Suprapubic skin (tissue), 4 donors: ENCODE measurements at regions not wholly inside any gene's neighbourhood (a gene's known extent, or its start where the extent isn't known, plus 50 kb on each side); places are given as distances from the start of the nearest gene placed in this dataset.

Source experiments
- DNase-seq, 2 donors: peaks; one replicate each; pipeline ENCODE4 v3.0.0-alpha.2; 2019; ENCODE audit warnings: low spot score in 2 of 2
- H3K27ac ChIP-seq: fragments of 200-600 bp; sonication (generic); one replicate; pipeline ENCODE4 v1.5.1; 2019
- H3K27me3 ChIP-seq: fragments of 200-600 bp; sonication (generic); one replicate; pipeline ENCODE4 v1.5.1; 2019
- H3K36me3 ChIP-seq: fragments of 200-600 bp; sonication (generic); one replicate; pipeline ENCODE4 v1.5.1; 2019
- H3K4me1 ChIP-seq: fragments of 200-600 bp; sonication (generic); one replicate; pipeline ENCODE4 v1.5.1; 2019
- H3K4me3 ChIP-seq: fragments of 200-600 bp; sonication (generic); one replicate; pipeline ENCODE4 v1.5.1; 2019; ENCODE audit warnings: mild to moderate bottlenecking
- H3K9me3 ChIP-seq: fragments of 200-600 bp; sonication (generic); one replicate; pipeline ENCODE4 v1.5.1; 2019
- CTCF ChIP-seq, 2 donors: fragments of 200-600 bp in 1 of 2; fragments of 450-650 bp in 1 of 2; sonication (generic) in 1 of 2; IDR thresholded peaks; one replicate each; pipeline ENCODE4 v1.5.1; 2016 to 2019; ENCODE audit warnings: antibody characterized with exemption in 2 of 2, mild to moderate bottlenecking in 1 of 2, moderate library complexity in 1 of 2
- EP300 ChIP-seq: sonication (generic); formaldehyde crosslinking; IDR thresholded peaks from one replicate; pipeline ENCODE4 v1.6.1; 2017; ENCODE audit warnings: antibody characterized with exemption
- POLR2A ChIP-seq, 2 donors: fragments of 450-650 bp; IDR thresholded peaks; one replicate each; pipeline ENCODE4 v1.6.1; 2017; ENCODE audit warnings: antibody characterized with exemption in 2 of 2, mild to moderate bottlenecking in 2 of 2, moderate library complexity in 2 of 2
- POLR2AphosphoS5 ChIP-seq, 3 donors: sonication (generic); formaldehyde crosslinking; IDR thresholded peaks; one replicate each; pipeline ENCODE4 v1.6.1; 2017; ENCODE audit warnings: antibody characterized with exemption in 3 of 3
- WGBS: methylation state at CpG from one replicate; pipeline ENCODE4 v1.1.5; 2018; 5-methylcytosine and 5-hydroxymethylcytosine counted together

DNA sequence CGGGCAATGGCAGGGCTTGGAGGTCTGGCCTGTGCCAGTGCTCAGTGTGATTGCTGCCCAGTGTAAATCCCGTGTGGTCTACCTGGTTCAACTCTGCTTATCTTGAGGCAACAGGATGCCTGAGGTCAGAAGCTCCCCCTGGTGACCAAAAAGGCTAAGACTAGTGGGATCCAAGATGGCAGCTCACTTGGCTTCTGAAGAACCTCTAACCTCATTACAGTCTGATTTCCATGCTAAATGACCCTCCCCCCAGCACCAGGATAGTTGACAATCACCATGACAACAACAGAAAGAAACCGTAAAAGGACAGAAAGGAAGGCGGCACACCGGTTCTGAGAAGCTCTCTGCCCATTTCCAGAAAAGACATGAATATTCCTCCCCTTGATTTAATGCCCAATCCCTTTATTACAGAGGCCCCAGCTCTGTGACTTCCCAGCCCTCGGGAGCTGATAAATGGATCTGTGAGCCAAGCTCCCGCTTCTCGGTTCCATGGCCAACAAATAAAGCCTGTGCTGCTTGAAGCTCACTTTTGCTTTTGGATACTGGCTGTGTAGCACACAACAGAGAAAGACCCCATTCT, 398.4 kb downstream of the CTTN start:
- Histone ChIP-seq H3K27ac (no peak overlapping the region), H3K9me3 (peaks cover 12% of the 10 kb centered on the region), H3K27me3 (no peaks in the 10 kb centered on the region), H3K4me1 (no peaks in the 10 kb centered on the region), H3K4me3 (no peak overlapping the region), H3K36me3 (no peaks in the 10 kb centered on the region)
- 84% methylated on average over 8 of the region's 8 CpGs for WGBS
- DNase-seq, result no peak
- TF ChIP-seq EP300 (no peak), POLR2AphosphoS5 (IDR thresholded peaks at IDR 0.05) (no peak), CTCF (IDR thresholded peaks at IDR 0.05) (no peak), POLR2A (IDR thresholded peaks at IDR 0.05) (no peak)

DNA sequence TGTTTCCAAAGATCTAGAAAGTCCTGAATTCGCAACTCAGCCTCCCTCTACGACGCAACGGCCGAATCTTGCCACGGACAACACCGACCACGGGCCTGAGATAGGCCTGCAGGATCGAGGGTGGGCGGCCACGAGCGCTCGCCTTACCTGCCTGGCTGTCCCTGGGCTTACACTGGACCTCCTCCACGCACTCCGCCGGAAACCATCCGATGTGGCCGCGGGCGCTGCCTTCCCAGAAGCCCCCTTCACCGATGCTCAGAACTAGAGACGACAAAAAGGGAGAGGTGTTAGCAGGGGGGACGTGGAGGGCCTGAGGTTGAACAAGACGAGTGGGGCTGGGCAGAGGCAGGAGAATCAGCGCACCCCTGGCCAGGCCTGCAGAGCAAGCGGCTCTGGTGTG, 400.0 kb downstream of the CTTN start:
- Histone ChIP-seq H3K4me1 (no peaks in the 10 kb centered on the region), H3K36me3 (no peaks in the 10 kb centered on the region), H3K27ac (no peak overlapping the region), H3K4me3 (no peak overlapping the region), H3K9me3 (peaks cover 8% of the 10 kb centered on the region), H3K27me3 (no peaks in the 10 kb centered on the region)
- TF ChIP-seq POLR2A (IDR thresholded peaks at IDR 0.05), result no peak
- no peak for TF ChIP-seq EP300
- no peak for TF ChIP-seq POLR2AphosphoS5 (IDR thresholded peaks at IDR 0.05)
- no peak for TF ChIP-seq CTCF (IDR thresholded peaks at IDR 0.05)
- WGBS, result 94% methylated on average over 26 of the region's 26 CpGs
- no peak for DNase-seq

DNA sequence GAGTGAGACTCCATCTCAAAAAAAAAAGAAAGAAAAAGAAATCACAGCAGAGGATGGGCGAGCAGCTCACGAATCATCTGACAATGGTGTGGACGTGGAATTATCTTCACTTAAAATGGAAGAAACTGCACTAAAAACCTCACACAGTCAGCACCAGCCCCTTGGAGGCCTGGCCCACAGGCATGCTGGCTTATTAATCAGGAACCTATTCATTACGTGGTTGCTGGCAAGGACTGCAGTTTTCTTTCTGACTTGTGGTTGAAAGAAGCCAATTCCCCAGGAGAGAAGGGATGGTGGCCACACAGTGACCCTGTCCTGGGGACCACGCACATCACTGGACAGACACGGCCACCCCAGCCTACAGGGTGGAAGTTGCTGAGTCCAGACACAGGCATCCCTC, 401.1 kb downstream of the CTTN start:
- Histone ChIP-seq H3K9me3 (no peaks in the 10 kb centered on the region), H3K4me3 (no peak overlapping the region), H3K27ac (no peak overlapping the region), H3K36me3 (no peaks in the 10 kb centered on the region), H3K4me1 (no peaks in the 10 kb centered on the region), H3K27me3 (no peaks in the 10 kb centered on the region)
- no peak for DNase-seq
- 68% methylated on average over 6 of the region's 6 CpGs for WGBS
- TF ChIP-seq EP300 (no peak), CTCF (IDR thresholded peaks at IDR 0.05) (no peak)

DNA sequence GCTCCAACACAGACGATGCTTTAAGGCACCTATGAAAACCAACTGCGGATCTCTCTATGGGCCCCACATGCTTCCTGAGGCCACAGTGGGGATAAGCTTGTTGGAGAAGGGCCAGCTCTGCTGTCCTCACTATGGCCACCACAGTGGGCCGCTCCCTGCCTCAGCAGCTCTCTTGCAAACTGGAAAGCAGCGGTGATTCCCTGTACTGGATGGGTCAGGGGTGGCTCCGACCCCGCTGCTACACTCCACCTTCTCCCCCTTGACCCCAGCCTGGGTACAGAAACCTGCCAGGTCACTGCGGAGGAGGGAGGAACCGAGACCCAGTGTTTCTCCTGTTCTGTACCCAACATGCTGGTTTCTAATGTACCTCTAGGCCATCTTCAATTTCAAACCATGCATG, 403.9 kb downstream of the CTTN start:
- Histone ChIP-seq H3K4me1 (no peaks in the 10 kb centered on the region), H3K27ac (no peak overlapping the region), H3K9me3 (no peaks in the 10 kb centered on the region), H3K4me3 (no peak overlapping the region), H3K36me3 (no peaks in the 10 kb centered on the region), H3K27me3 (no peaks in the 10 kb centered on the region)
- WGBS, result 96% methylated on average over 8 of the region's 8 CpGs
- TF ChIP-seq POLR2AphosphoS5 (IDR thresholded peaks at IDR 0.05) (no peak), CTCF (IDR thresholded peaks at IDR 0.05) (no peak), POLR2A (IDR thresholded peaks at IDR 0.05) (no peak), EP300 (no peak)
- DNase-seq, result no peak

GRCh38 chr11:70804139-70804837, 406.0 kb downstream of the CTTN start:
- H3K27me3 ChIP-seq, result no peaks in the 10 kb centered on the region
- no peak overlapping the region for H3K4me3 ChIP-seq
- no peak for TF ChIP-seq CTCF (IDR thresholded peaks at IDR 0.05)
- no peak for TF ChIP-seq EP300
- H3K27ac ChIP-seq, result no peak overlapping the region
- 59% methylated on average over 21 of the region's 24 CpGs for WGBS
- H3K4me1 ChIP-seq, result no peaks in the 10 kb centered on the region
- H3K36me3 ChIP-seq, result no peaks in the 10 kb centered on the region
- H3K9me3 ChIP-seq, result no peaks in the 10 kb centered on the region
- DNase-seq, result no peak
